Activated CD4-positive, alpha-beta T cell treated with anti-CD3 and anti-CD28 coated beads for 48 hours (primary cell): ENCODE measurements at regions not wholly inside any gene's neighbourhood (a gene's known extent, or its start where the extent isn't known, plus 50 kb on each side); places are given as distances from the start of the nearest gene placed in this dataset.
"Not testable (repeated sequence)": the region's sequence is repeated elsewhere in the genome, so short reads cannot be mapped to it uniquely, and the experiment has no call there.

Source experiments
- DNase-seq: peaks from one replicate; pipeline ENCODE4 v3.0.0-alpha.2; 2020

DNA sequence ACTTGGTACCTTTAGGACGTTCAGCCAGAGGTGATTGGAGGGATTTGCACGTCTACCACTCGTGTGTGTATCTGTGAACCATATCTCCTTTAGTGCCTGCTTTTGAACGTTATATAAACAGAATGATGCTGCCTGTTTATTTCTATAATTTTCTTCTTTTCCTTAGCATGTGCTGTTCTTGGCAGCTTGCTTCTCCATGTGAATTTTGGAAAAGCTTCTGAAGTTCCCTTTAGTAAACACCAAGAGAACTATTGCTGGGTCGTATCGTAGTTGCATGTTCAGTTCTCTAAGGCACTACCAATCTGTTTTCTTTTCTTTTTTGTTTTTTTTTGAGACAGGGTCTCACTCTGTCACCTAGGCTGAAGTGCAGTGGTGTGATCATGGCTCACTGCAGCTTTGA lies 73.8 kb upstream of the FANCC start:
- not testable (repeated sequence) for DNase-seq

DNA sequence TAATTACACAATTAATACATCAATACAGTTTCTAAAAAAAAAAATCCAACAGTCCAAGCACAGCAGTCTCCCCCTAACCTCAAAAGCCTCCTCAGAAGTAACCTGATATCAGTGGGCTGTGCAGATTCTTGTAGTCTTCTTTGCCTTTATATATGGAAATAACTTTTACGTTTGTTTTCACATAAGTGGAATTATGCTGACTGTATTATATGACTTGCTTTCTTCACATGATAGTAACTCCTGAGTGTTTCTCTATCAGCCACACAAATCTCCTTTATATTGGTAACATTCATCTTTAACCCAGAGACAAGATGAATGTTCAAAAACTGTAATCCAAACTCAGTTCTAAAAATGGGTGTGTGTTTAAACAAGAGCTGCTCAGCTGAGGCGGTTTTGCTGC lies 71.9 kb upstream of the FANCC start:
- no peak for DNase-seq

DNA sequence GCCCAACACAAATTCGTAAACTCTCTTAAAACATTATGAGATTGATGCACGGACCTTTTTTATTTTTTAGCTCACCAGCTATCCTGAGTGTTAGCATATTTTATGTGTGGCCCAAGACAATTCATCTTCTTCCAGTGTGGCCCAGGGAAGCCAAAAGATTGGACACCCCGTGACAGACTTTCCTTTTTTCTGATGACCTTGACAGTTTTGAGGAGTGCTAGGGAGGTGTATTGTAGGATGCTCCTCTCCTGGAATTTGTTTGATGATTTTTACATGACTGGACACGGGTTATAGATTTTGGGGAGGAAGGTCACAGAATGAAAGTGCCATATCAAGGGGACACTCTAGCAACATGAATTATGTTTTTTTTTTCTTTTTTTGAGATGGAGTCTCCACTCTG lies 69.3 kb upstream of the FANCC start:
- no peak for DNase-seq

DNA sequence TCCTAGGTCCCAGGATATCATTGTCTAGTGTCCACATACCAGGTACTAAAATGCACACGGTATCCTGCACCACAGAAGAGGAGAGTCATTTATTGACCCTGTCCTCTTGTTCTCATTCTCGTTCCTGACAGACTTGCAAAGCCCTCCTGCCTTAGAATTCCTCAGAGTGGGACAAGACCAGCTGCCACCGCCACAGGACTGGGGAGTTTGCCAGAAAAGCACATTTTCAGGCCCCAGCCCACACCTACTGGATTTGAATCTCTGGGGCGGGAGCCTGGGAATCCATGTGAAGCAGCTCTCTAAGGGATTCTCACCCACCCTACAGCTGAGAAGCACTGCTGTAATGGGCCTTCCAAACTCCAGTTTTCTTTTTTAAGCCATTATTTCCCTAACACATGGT lies 68.0 kb upstream of the FANCC start:
- DNase-seq = no peak

DNA sequence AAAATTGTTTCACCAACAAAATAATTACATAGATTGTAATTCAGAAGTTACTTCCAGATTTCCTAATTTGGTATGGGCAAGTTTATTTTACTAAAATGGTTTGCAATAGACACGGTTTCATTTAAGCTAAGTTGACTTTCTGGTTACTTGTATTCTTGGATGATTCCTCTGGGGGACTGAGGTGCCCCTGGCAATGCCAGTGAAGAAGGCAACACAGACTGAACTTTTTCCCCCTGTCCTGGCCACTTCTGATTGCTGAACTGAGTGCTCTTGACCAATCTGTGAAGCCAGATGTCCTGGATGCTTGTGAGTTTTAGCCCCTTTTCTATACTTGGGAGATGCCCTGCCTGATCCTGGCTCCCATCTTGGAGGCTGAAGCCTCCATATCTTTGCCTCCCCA lies 66.3 kb upstream of the FANCC start:
- DNase-seq = no peak

- DNase-seq = no peak
Observed at GRCh38 chr9:95383185-95383676, 65.7 kb upstream of the FANCC start.

GRCh38 chr9:95382433-95382832 lies 64.9 kb upstream of the FANCC start:
- no peak for DNase-seq

GRCh38 chr9:95381221-95381620 lies 63.7 kb upstream of the FANCC start:
- no peak for DNase-seq

DNA sequence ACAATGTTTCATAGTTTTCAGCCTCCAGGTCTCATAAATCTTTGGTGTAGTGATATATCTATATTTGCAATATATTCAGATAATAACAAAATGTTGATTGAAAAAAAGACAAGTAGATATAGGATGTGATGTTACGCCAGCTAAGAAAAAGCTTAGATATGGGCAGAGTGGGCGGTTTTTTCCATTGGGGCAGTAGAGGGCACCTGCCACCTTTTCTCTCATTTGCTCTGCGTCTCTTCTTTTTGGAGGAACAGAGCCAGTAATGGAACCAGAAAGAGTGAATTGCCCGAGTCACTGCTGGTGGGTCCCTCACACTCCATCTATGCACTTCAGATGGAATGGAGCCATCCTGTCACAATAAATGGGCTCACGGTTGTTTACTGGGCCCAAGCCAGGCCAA lies 62.1 kb upstream of the FANCC start:
- peak; percentile 14 for DNase-seq

DNA sequence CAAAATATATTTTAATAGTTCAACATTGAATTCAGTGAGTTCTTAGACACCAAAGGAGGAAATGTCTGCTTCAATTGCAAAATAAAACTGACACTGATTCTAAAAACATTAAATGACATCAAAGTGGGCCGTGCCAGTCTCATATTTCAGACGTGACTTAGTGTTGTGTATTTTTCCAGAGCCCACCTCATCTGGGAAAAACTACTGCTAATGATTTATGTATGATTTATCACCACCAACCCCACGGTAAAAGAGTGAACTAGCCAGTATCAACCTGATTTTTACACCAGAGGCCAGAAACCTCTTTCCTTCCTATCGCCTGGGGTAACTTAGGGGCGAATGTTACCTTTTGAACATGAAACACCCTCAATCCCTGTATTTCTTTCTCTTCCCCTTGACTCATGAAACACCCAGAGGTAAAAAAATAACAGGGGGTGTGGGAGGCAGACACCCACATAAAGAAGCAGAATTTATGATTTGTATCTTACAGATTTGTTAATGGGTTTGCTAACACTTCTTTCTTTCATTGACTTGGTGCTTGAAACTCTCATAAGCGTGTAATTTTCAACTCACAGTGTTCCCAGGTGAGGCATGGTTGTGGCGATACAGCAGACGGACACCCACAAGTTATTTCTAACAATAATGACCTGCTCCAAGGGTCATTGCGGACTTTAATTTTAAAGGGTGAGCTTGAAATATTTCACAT lies 56.4 kb upstream of the FANCC start:
- DNase-seq = no peak

DNA sequence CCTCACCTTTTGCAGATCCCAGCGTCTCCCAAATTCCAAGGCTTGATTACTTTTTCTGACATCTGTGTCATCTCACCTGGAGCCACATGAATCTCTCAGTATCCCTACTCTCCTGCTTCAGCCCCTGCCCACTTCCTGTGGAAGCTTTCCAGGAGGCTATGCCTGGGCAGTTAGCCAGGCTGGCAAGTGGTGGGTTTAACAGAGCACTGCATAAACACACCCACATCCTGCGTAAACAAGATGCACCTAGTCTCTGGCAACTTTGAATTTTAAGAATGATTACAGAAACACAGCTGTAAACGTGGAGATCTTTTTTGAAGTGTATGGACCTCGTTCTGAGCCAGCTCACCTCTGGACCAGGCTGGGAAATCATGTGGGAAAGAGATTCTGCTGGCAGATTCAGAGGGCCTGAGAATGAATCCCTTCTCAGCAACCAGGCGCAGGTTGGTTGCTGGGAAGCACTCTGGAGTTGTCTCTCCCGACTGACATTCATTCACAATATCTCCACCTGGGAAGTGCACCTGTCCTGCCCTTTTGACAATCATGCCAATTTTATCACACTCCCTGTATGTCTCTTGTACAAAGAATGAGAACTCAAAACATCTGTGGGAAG lies 55.7 kb upstream of the FANCC start:
- DNase-seq = no peak

DNA sequence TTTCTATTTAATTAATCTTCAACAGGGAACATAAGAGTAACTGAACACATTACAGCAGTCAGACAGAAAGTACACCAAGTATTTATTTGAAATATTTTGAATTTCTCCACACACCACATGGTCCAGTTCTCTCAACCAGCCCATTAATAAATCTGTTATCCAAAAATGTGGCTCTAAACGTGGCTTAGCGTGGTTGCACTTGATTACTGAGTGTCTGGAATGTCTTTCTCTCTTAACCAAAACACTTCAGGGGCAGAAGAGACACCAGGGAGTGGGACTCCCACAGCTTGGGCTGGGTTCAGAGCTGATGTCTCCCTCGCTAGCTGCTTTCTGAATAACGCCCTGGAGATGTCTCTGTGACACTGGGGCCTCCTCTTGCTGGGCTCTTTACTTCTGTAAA lies 52.6 kb upstream of the FANCC start:
- no peak for DNase-seq

- no peak for DNase-seq
Observed at GRCh38 chr9:95368377-95369160, 51.1 kb upstream of the FANCC start.
